Neutrophil (primary cell): ENCODE measurements at regions not wholly inside any gene's neighbourhood (a gene's known extent, or its start where the extent isn't known, plus 50 kb on each side); places are given as distances from the start of the nearest gene placed in this dataset.
"Not testable (repeated sequence)": the region's sequence is repeated elsewhere in the genome, so short reads cannot be mapped to it uniquely, and the experiment has no call there.

ENCODE experiments used
- H3K27ac ChIP-seq: fragments of 200-600 bp; sonication (generic); 2 replicates; pipeline ENCODE4 v1.5.1; 2016; ENCODE audit warnings: mild to moderate bottlenecking, moderate library complexity
- H3K27me3 ChIP-seq: fragments of 200-600 bp; sonication (generic); 2 replicates; pipeline ENCODE4 v1.6.0; 2016; ENCODE audit warnings: mild to moderate bottlenecking
- H3K36me3 ChIP-seq: fragments of 200-600 bp; sonication (generic); 2 replicates; pipeline ENCODE4 v1.5.1; 2017
- H3K4me1 ChIP-seq, 2 experiments: fragments of 200-600 bp in 1 of 2; sonication (generic) in 1 of 2; 1 replicate in 1 of 2; 2 replicates in 1 of 2; pipeline versions ENCODE4 v1.5.1 to v1.6.1; 2013 to 2016; ENCODE audit warnings: low read depth in 1 of 2, low read length in 1 of 2, mild to moderate bottlenecking in 1 of 2, moderate library complexity in 1 of 2; ENCODE audit not compliant: control insufficient read depth in 1 of 2, insufficient read depth in 1 of 2
- H3K4me3 ChIP-seq, 2 experiments: fragments of 200-600 bp in 1 of 2; sonication (generic) in 1 of 2; 1 replicate in 1 of 2; 2 replicates in 1 of 2; pipeline ENCODE4 v1.5.1; 2013 to 2016; ENCODE audit warnings: low read depth in 1 of 2, low read length in 1 of 2, mild to moderate bottlenecking in 1 of 2, moderate library complexity in 1 of 2
- H3K9me3 ChIP-seq: fragments of 200-600 bp; sonication (generic); 2 replicates; pipeline ENCODE4 v1.5.1; 2016
- TF ChIP-seq, protein P1 (sequence below): fragments of 200-600 bp; sonication (generic); IDR thresholded peaks from 2 replicates; pipeline ENCODE4 v1.5.1; 2016; ENCODE audit warnings: antibody characterized with exemption

DNA sequence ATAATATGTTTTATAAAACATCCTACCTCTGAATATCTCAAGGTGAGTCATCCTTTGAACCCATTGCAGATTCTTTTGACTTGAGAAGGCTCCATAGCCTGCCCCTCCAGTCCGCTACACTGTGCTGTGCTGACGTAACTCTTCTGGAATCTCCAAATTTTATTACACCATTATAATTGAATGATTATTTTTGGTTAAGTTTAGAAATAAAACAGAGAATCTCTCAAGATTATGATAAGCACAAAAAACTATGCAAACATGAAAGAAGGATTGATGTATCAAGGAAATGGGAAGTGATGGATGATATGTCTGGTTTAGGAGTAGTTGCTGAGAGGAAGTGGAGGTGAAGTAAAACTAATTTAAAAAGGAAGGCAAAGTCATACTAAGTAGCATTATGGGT, 1021.3 kb downstream of the HACE1 start:
- Histone ChIP-seq H3K36me3 (no peaks in the 10 kb centered on the region), H3K4me3 (no peak overlapping the region), H3K4me1 (no peaks in the 10 kb centered on the region), H3K27me3 (no peaks in the 10 kb centered on the region), H3K9me3 (no peaks in the 10 kb centered on the region), H3K27ac (no peak overlapping the region)
- TF ChIP-seq, protein P1, sequence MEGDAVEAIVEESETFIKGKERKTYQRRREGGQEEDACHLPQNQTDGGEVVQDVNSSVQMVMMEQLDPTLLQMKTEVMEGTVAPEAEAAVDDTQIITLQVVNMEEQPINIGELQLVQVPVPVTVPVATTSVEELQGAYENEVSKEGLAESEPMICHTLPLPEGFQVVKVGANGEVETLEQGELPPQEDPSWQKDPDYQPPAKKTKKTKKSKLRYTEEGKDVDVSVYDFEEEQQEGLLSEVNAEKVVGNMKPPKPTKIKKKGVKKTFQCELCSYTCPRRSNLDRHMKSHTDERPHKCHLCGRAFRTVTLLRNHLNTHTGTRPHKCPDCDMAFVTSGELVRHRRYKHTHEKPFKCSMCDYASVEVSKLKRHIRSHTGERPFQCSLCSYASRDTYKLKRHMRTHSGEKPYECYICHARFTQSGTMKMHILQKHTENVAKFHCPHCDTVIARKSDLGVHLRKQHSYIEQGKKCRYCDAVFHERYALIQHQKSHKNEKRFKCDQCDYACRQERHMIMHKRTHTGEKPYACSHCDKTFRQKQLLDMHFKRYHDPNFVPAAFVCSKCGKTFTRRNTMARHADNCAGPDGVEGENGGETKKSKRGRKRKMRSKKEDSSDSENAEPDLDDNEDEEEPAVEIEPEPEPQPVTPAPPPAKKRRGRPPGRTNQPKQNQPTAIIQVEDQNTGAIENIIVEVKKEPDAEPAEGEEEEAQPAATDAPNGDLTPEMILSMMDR = no peak

DNA sequence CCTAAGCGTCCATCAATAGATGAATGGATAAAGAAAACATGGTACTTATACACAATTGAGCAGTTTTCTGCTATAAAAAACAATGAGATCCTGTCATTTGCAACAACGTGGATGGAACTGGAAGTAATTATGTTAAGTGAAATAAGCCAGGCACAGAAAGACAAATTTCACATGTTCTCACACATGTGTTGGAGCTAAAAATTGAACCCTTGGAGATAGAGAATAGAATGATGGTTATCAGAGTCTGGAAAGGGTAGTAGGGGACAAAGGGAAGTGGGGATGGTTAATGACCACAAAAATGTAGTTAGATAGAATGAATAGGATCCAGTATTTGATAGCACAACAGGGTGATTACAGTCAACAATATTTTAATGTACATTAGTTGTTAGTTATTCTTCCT, 1033.5 kb downstream of the HACE1 start:
- Histone ChIP-seq H3K27me3 (no peaks in the 10 kb centered on the region), H3K27ac (no peak overlapping the region), H3K4me3 (no peak overlapping the region), H3K4me1 (no peaks in the 10 kb centered on the region), H3K36me3 (no peaks in the 10 kb centered on the region), H3K9me3 (no peaks in the 10 kb centered on the region)
- TF ChIP-seq, protein P1 = no peak

DNA sequence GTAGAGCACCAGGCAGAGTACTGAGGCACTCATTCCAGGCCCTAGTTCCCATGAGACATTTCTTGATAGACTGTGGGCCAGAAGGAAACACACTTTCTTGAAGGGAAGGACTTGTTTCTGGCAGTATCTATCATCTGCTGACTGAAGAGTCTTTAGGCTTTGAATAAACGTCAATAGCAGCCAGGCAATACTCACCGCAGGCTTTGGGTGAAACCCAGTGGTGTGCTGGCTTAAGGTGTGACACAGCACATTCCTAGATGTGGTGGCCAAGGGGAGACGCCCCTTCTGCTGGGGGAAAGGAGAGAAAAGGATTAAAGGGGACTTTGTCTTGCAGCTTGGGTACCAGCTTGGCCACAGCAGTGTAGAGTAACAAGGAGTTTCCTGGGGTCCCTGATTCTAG, 1039.6 kb downstream of the HACE1 start:
- Histone ChIP-seq H3K9me3 (no peaks in the 10 kb centered on the region), H3K27me3 (no peaks in the 10 kb centered on the region), H3K36me3 (no peaks in the 10 kb centered on the region), H3K4me3 (no peak overlapping the region), H3K4me1 (no peaks in the 10 kb centered on the region), H3K27ac (no peak overlapping the region)
- TF ChIP-seq, protein P1 = no peak

DNA sequence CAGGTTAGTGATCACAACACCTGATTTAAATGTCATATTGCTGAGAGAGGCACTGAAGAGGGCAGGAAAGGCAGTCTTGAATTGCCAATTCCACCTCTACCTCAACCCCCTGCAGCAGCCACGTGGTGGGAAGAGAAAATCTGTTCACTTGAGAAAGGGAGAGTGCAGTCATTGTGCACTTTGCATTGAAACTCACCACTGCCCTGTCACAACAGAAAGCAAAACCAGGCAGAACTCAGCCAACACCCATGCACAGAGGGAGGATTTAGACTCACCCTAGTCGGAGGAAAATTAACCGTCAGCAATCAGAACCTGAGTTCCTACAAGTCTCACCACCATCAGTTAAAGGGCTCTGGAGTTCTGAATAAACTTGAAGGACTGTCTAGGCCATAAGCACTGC, 1040.2 kb downstream of the HACE1 start:
- Histone ChIP-seq H3K9me3 (no peaks in the 10 kb centered on the region), H3K4me1 (no peaks in the 10 kb centered on the region), H3K27ac (no peak overlapping the region), H3K4me3 (no peak overlapping the region), H3K27me3 (no peaks in the 10 kb centered on the region), H3K36me3 (no peaks in the 10 kb centered on the region)
- TF ChIP-seq, protein P1 = no peak

DNA sequence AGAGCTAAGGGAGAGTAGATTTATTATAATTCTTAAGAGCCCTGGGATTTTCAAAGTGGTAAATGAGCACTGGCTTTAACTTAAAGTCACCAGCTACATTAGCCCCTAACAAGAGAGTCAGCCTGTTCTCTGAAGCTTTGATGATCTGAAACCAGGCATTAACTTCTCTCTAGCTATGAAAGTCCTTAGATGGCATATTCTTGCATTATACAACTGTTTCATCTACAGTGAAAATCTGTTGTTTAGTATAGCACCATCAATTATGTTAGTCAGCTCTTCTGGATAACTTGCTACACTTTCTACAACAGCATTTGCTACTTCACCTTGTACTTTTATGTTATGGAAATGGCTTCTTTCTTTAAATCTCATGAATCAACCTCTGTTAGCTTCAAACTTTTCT, 1046.7 kb downstream of the HACE1 start:
- H3K4me3 ChIP-seq = no peak overlapping the region
- H3K9me3 ChIP-seq = no peaks in the 10 kb centered on the region
- TF ChIP-seq, protein P1 = no peak
- H3K4me1 ChIP-seq = no peaks in the 10 kb centered on the region
- no peak overlapping the region for H3K27ac ChIP-seq
- H3K36me3 ChIP-seq = no peaks in the 10 kb centered on the region
- no peaks in the 10 kb centered on the region for H3K27me3 ChIP-seq

DNA sequence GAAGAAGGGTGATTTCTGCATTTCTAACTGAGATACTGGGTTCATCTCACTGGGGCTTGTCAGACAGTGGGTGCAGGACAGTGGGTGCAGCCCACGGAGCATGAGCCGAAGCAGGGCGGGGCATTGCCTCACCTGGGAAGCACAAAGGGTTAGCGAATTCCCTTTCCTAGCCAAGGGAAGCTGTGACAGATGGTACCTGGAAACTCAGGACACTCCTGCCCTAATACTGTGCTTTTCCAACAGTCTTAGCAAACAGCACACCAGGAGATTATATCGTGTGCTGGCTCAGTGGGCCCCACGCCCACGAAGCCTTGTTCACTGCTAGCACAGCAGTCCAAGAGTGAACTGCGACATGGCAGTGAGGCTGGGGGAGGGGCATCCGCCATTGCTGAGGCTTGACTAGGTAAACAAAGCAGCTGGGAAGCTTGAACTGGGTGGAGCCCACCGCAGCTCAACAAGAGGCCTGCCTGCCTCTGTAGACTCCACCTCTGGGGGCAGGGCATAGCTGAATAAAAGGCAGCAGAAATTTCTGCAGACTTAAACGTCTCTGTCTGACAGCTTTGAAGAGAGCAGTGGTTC, 1057.7 kb downstream of the HACE1 start:
- H3K27me3 ChIP-seq, H3K9me3 ChIP-seq, H3K36me3 ChIP-seq, H3K4me1 ChIP-seq, H3K4me3 ChIP-seq, H3K27ac ChIP-seq: not testable (repeated sequence)
